K562 (cell line): ENCODE measurements at regions not wholly inside any gene's neighbourhood (a gene's known extent, or its start where the extent isn't known, plus 50 kb on each side); places are given as distances from the start of the nearest gene placed in this dataset.

ENCODE experiments used
- ATAC-seq: fragments of 200-7000 bp; cut with Tn5 transposase; 3 replicates; pipeline ENCODE4 v1.9.1; 2020; ENCODE audit warnings: moderate library complexity
- BruUV-seq: library from RNA; stranded (reverse); fragments of 400-500 nt; replicated peaks from 2 replicates; lab custom pipeline; 2021; lab: Mats Ljungman, UMichigan
- CTCF ChIA-PET: fragments of 300-600 bp; formaldehyde crosslinking; extraction: SDS; loops from one replicate; lab custom pipeline; 2021; ENCODE audit warnings: low intra/inter-chr PET ratio; lab: Yijun Ruan, JAX
- POLR2A ChIA-PET: fragments of 300-600, 350-650 bp; sonication (Branson Sonifier 250); formaldehyde crosslinking; extraction: SDS; loops from one replicate; lab custom pipeline; 2021; ENCODE audit warnings: antibody characterized with exemption, inconsistent platforms; lab: Yijun Ruan, JAX
- DNase-seq, 4 experiments: peaks; one replicate each; pipeline versions ENCODE4 v3.0.0 to v3.0.0-alpha.2; 2011 to 2018; ENCODE audit warnings: low spot score in 3 of 4, mixed read lengths in 3 of 4; ENCODE audit errors: extremely low read depth in 1 of 4
- FAIRE-seq: peaks from 2 replicates; lab custom pipeline; 2011; peaks lifted over from hg19 to GRCh38; lab: Jason Lieb, UNC
- H2AFZ ChIP-seq: 2 replicates; pipeline ENCODE4 v1.6.0; 2011; ENCODE audit warnings: low read depth, low read length, control low read depth, inconsistent platforms
- H3K27ac ChIP-seq: fragments of 200-600 bp; 3 replicates; pipeline ENCODE4 v1.8.0; 2011; ENCODE audit warnings: low read depth, mild to moderate bottlenecking, control low read depth, inconsistent platforms, low read length, moderate library complexity, mixed read lengths; ENCODE audit errors: extremely low read depth
- H3K27me3 ChIP-seq, 2 experiments: fragments of 300-600 bp in 1 of 2; 2 replicates in 1 of 2; 3 replicates in 1 of 2; pipeline versions ENCODE4 v1.6.0 to v1.8.0; 2011; ENCODE audit warnings: inconsistent platforms in 2 of 2, low read length in 2 of 2, mild to moderate bottlenecking in 1 of 2, mixed read lengths in 1 of 2, moderate library complexity in 1 of 2; ENCODE audit not compliant: control insufficient read depth in 2 of 2, insufficient read depth in 2 of 2
- H3K36me3 ChIP-seq: fragments of 300-600 bp; 3 replicates; pipeline ENCODE4 v1.8.0; 2011; ENCODE audit warnings: mild to moderate bottlenecking, low read length, inconsistent platforms; ENCODE audit not compliant: control insufficient read depth, insufficient read depth
- H3K4me1 ChIP-seq, 2 experiments: fragments of 200-600 bp in 1 of 2; replicated peaks in 1 of 2; 2 replicates in 1 of 2; 3 replicates in 1 of 2; pipeline versions ENCODE4 v1.5.1 to v1.8.0; 2011; ENCODE audit warnings: inconsistent platforms in 2 of 2, low read length in 2 of 2, mild to moderate bottlenecking in 1 of 2, mixed read lengths in 1 of 2, moderate library complexity in 1 of 2; ENCODE audit not compliant: control insufficient read depth in 2 of 2, insufficient read depth in 2 of 2
- H3K4me2 ChIP-seq: 2 replicates; pipeline ENCODE4 v1.6.1; 2011; ENCODE audit warnings: low read length, control low read depth, inconsistent platforms, mixed read lengths; ENCODE audit not compliant: insufficient read depth
- H3K4me3 ChIP-seq: fragments of 200-600 bp; sonication (generic), shearing (Covaris generic); 2 replicates; pipeline ENCODE4 v1.5.1; 2016; ENCODE audit warnings: control low read depth, inconsistent platforms
- H3K79me2 ChIP-seq: fragments of 200-600 bp; 3 replicates; pipeline ENCODE4 v1.8.0; 2011; ENCODE audit warnings: low read length, inconsistent platforms; ENCODE audit not compliant: control insufficient read depth, insufficient read depth
- H3K9ac ChIP-seq, 2 experiments: 2 replicates each; pipeline versions ENCODE4 v1.6.0 to v1.6.1; 2011; ENCODE audit warnings: low read depth in 2 of 2, low read length in 2 of 2, control low read depth in 1 of 2, inconsistent platforms in 1 of 2, mild to moderate bottlenecking in 1 of 2, mixed read lengths in 1 of 2; ENCODE audit not compliant: insufficient read depth in 1 of 2
- H3K9me1 ChIP-seq: one replicate; pipeline ENCODE4 v1.6.0; 2011; ENCODE audit warnings: inconsistent platforms, mild to moderate bottlenecking, low read length, moderate library complexity; ENCODE audit not compliant: control insufficient read depth, insufficient read depth
- H3K9me3 ChIP-seq: replicated peaks from 2 replicates; pipeline ENCODE4 v1.5.1; 2011; ENCODE audit warnings: low read depth, low read length, inconsistent platforms; ENCODE audit not compliant: control insufficient read depth, insufficient read depth
- H4K20me1 ChIP-seq: replicated peaks from 2 replicates; pipeline ENCODE4 v1.6.1; 2011; ENCODE audit warnings: low read length, inconsistent platforms, mixed read lengths; ENCODE audit not compliant: control insufficient read depth, insufficient read depth
- BRCA1 ChIP-seq, 2 experiments: fragments of 450-650 bp in 1 of 2; sonication (generic) in 1 of 2; formaldehyde crosslinking in 1 of 2; IDR thresholded peaks; 2 replicates each; pipeline versions ENCODE4 v1.5.0 to v1.6.1; 2017 to 2020; ENCODE audit warnings: mild to moderate bottlenecking in 1 of 2, missing genetic modification reagents in 1 of 2
- FOS ChIP-seq: IDR thresholded peaks from 3 replicates; pipeline ENCODE4 v1.6.1; 2011; ENCODE audit not compliant: insufficient read length; ENCODE audit errors: extremely low read depth
- POLR3A ChIP-seq: IDR thresholded peaks from 2 replicates; pipeline ENCODE4 v1.6.1; 2011; ENCODE audit warnings: borderline replicate concordance, mild to moderate bottlenecking, moderate library complexity; ENCODE audit not compliant: insufficient read length, insufficient read depth; ENCODE audit errors: extremely low read depth
- RBM25 ChIP-seq: fragments of 200-400 bp; formaldehyde crosslinking; IDR thresholded peaks from 2 replicates; pipeline ENCODE4 v1.6.1; 2018; ENCODE audit warnings: low read length, low read depth, moderate library complexity; ENCODE audit not compliant: severe bottlenecking
- TAF7 ChIP-seq: fragments of 450-650 bp; IDR thresholded peaks from 2 replicates; pipeline ENCODE4 v1.6.1; 2016; ENCODE audit warnings: missing genetic modification characterization, missing compliant biosample characterization
- ZNF121 ChIP-seq: sonication (generic); formaldehyde crosslinking; conservative IDR thresholded peaks from 2 replicates; pipeline ENCODE4 v1.8.0; 2022; ENCODE audit warnings: missing genetic modification reagents
- ZNF311 ChIP-seq: fragments of 250-450 bp; sonication (Bioruptor Pico); IDR thresholded peaks from 2 replicates; pipeline ENCODE4 v1.4.0; 2020; ENCODE audit warnings: mild to moderate bottlenecking, moderate library complexity
- ZNF644 ChIP-seq: fragments of 200-800 bp; sonication (Bioruptor generic); IDR thresholded peaks from 2 replicates; pipeline ENCODE4 v1.6.1; 2016; ENCODE audit warnings: low read depth, missing genetic modification characterization, missing compliant biosample characterization
- whole genome bisulfite sequencing: fragments of 100-300 bp; shearing (Covaris generic); methylation state at CpG from one replicate; pipeline ENCODE4 v1.1.6; 2016; ENCODE audit warnings: low coverage, mixed read lengths; ENCODE audit not compliant: insufficient coverage; ENCODE audit errors: missing lambda C conversion rate; 5-methylcytosine and 5-hydroxymethylcytosine counted together
- in situ Hi-C: fragments of 300-500 bp; cut with MboI; formaldehyde crosslinking; loops from 4 replicates; pipeline ENCODE4 v1.15.0; 2018; ENCODE audit warnings: inconsistent platforms, mixed read lengths
- intact Hi-C: fragments of 100-400 bp; cut with micrococcal nuclease; formaldehyde crosslinking; loops from 2 replicates; pipeline ENCODE4 v1.14.2; 2022
- TF ChIP-seq, protein P1 (sequence below): fragments of 250-450 bp; sonication (Bioruptor Pico); IDR thresholded peaks from 2 replicates; pipeline ENCODE4 v1.5.0; 2020; ENCODE audit warnings: mild to moderate bottlenecking, borderline replicate concordance
- TF ChIP-seq, protein P2 (sequence below): fragments of 450-650 bp; IDR thresholded peaks from 2 replicates; pipeline ENCODE4 v1.6.1; 2016; ENCODE audit warnings: borderline replicate concordance

DNA sequence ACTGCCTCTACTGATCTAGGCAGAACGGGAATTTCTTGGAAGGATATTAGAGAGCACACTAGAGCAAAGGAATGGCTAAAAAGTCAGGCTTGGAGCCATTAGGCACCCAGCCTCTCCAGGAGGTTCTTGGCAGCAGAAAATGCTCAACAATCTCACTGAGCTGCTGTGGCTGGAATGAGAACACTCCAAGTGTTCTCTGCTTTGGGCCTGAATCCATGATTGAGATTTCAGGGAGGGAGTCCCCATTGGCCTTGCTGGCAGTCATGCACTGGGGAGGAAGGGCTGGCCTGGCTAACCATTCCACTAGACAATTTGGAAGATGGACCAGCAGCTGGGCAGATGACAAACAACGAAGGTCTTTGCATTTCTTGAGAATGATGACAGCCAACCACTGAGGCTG, 362.6 kb downstream of the SHQ1 start:
- no peak overlapping the region for H3K4me2 ChIP-seq
- H3K9ac ChIP-seq = no peak overlapping the region
- H3K9me3 ChIP-seq = no peaks in the 10 kb centered on the region
- in situ Hi-C loops (no loop called here), intact Hi-C loops (loop anchor here (5.0 kb wide), 1 partner anchor 38 kb away; the partner anchor contains the start of gene RYBP)
- H3K36me3 ChIP-seq = no peaks in the 10 kb centered on the region
- H4K20me1 ChIP-seq = no peaks in the 10 kb centered on the region
- CTCF ChIA-PET = no interaction called here
- no peak for TF ChIP-seq FOS
- TF ChIP-seq, protein P1, sequence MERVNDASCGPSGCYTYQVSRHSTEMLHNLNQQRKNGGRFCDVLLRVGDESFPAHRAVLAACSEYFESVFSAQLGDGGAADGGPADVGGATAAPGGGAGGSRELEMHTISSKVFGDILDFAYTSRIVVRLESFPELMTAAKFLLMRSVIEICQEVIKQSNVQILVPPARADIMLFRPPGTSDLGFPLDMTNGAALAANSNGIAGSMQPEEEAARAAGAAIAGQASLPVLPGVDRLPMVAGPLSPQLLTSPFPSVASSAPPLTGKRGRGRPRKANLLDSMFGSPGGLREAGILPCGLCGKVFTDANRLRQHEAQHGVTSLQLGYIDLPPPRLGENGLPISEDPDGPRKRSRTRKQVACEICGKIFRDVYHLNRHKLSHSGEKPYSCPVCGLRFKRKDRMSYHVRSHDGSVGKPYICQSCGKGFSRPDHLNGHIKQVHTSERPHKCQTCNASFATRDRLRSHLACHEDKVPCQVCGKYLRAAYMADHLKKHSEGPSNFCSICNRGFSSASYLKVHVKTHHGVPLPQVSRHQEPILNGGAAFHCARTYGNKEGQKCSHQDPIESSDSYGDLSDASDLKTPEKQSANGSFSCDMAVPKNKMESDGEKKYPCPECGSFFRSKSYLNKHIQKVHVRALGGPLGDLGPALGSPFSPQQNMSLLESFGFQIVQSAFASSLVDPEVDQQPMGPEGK = no peak
- POLR2A ChIA-PET = no interaction called here
- ATAC-seq = no peak
- BruUV-seq = no TSS peak
- FAIRE-seq = no peak
- no peak overlapping the region for H3K27ac ChIP-seq
- no peaks in the 10 kb centered on the region for H3K9me1 ChIP-seq
- no peak overlapping the region for H3K4me3 ChIP-seq
- no peaks in the 10 kb centered on the region for H3K79me2 ChIP-seq
- peaks cover 4 to 17% of the 10 kb centered on the region in 2 experiments; a peak in 4 of 5 replicates for H3K4me1 ChIP-seq
- 20% methylated on average over 1 of the region's 2 CpGs for WGBS
- H2AFZ ChIP-seq = no peak overlapping the region
- no peak for DNase-seq
- no peaks in the 10 kb centered on the region for H3K27me3 ChIP-seq

DNA sequence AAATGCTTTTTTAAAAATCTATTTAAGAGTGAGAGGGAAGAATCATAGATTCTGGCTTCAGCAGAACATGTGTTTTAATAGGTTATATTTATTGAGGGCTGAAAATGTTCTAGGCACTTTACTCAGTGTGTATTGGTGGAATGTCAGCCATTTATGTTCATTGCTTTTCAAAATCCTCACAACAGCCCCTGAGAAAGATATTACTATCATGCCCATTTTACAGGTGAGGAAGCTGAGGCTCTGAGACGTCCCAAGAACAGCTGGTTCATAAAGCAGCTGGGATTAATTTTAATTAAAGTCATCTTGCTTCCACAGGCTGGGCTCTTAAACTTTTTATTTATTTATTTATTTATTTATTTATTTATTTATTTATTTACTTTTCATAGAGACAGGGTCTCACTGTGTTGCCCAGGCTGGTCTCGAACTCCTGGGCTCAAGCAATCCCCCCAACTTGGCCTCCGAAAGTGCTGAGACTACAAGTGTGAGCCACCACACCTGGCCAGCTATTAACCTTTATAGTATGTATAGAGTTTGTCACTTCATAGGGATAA, 364.6 kb downstream of the SHQ1 start:
- FAIRE-seq (no peak), ATAC-seq (no peak), DNase-seq (no peak)
- no peaks in the 10 kb centered on the region for H4K20me1 ChIP-seq
- no peak overlapping the region; the same call in 2 of the 3 replicates for H3K27ac ChIP-seq
- 0 out of 2 replicates have a peak overlapping the region, but pooled peaks have one; percentile 4 for H2AFZ ChIP-seq
- no TSS peak for BruUV-seq
- no peaks in the 10 kb centered on the region for H3K27me3 ChIP-seq
- ChIA-PET POLR2A (interaction anchor here (1.2 kb wide), 1 partner anchor 35 kb away, joined by 3 read pairs; no protein-coding TSS in a partner anchor), CTCF (no interaction called here)
- in situ Hi-C loops (no loop called here), intact Hi-C loops (no loop called here)
- WGBS = 86% methylated on average over 3 of the region's 3 CpGs
- no peaks in the 10 kb centered on the region for H3K36me3 ChIP-seq
- no peaks in the 10 kb centered on the region for H3K79me2 ChIP-seq
- H3K9me1 ChIP-seq = no peaks in the 10 kb centered on the region
- H3K4me2 ChIP-seq = no peak overlapping the region; the same call in 1 of the 2 replicates
- H3K9me3 ChIP-seq = no peaks in the 10 kb centered on the region
- H3K4me3 ChIP-seq = no peak overlapping the region
- H3K4me1 ChIP-seq = peaks cover 4 to 17% of the 10 kb centered on the region in 2 experiments; a peak in 4 of 5 replicates
- 0 out of 4 replicates have a peak overlapping the region, but pooled peaks of 1 of the 2 experiments have one; percentile 9 for H3K9ac ChIP-seq
- TF ChIP-seq TAF7 (tag) (no peak), ZNF121 (peak; percentile 8; the same call in 1 of the 2 replicates), BRCA1 (IDR thresholded peaks at IDR 0.05) (no peak), BRCA1 (CRISPR knock-in tag; IDR thresholded peaks at IDR 0.05) (no peak), ZNF644 (tag) (no peak), RBM25 (peak; percentile 94), ZNF311 (CRISPR knock-in tag) (no peak), POLR3A (no peak)
- TF ChIP-seq, protein P2, sequence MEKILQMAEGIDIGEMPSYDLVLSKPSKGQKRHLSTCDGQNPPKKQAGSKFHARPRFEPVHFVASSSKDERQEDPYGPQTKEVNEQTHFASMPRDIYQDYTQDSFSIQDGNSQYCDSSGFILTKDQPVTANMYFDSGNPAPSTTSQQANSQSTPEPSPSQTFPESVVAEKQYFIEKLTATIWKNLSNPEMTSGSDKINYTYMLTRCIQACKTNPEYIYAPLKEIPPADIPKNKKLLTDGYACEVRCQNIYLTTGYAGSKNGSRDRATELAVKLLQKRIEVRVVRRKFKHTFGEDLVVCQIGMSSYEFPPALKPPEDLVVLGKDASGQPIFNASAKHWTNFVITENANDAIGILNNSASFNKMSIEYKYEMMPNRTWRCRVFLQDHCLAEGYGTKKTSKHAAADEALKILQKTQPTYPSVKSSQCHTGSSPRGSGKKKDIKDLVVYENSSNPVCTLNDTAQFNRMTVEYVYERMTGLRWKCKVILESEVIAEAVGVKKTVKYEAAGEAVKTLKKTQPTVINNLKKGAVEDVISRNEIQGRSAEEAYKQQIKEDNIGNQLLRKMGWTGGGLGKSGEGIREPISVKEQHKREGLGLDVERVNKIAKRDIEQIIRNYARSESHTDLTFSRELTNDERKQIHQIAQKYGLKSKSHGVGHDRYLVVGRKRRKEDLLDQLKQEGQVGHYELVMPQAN = no peak
